H9 (cell line): ENCODE measurements at regions not wholly inside any gene's neighbourhood (a gene's known extent, or its start where the extent isn't known, plus 50 kb on each side); places are given as distances from the start of the nearest gene placed in this dataset.

ENCODE experiments used
- DNase-seq: peaks from one replicate; pipeline ENCODE4 v3.0.0-alpha.2; 2017
- H2AFZ ChIP-seq: one replicate; pipeline ENCODE4 v1.6.1; 2013; ENCODE audit warnings: mild to moderate bottlenecking, low read length, control low read depth, moderate library complexity
- H2AK5ac ChIP-seq: 2 replicates; pipeline ENCODE4 v1.6.1; 2013; ENCODE audit warnings: low read length, control low read depth, mixed read lengths; ENCODE audit not compliant: insufficient read length
- H2BK120ac ChIP-seq: one replicate; pipeline ENCODE4 v1.6.1; 2013; ENCODE audit warnings: low read depth, mild to moderate bottlenecking, low read length, control low read depth, inconsistent platforms; ENCODE audit not compliant: poor library complexity, severe bottlenecking
- H2BK12ac ChIP-seq: 2 replicates; pipeline ENCODE4 v1.6.1; 2013; ENCODE audit warnings: low read length, control low read depth, mixed read lengths, low read depth; ENCODE audit not compliant: insufficient read length
- H2BK15ac ChIP-seq: 2 replicates; pipeline ENCODE4 v1.6.1; 2013; ENCODE audit warnings: low read depth, low read length, control low read depth
- H2BK20ac ChIP-seq: one replicate; pipeline ENCODE4 v1.6.1; 2013; ENCODE audit warnings: low read depth, mild to moderate bottlenecking, low read length, control low read depth, inconsistent platforms; ENCODE audit not compliant: poor library complexity, severe bottlenecking
- H2BK5ac ChIP-seq: 2 replicates; pipeline ENCODE4 v1.6.1; 2013; ENCODE audit warnings: low read length, control low read depth, mixed read lengths; ENCODE audit not compliant: insufficient read length
- H3K14ac ChIP-seq: 2 replicates; pipeline ENCODE4 v1.6.1; 2013; ENCODE audit warnings: low read length, control low read depth; ENCODE audit not compliant: insufficient read depth
- H3K18ac ChIP-seq: 2 replicates; pipeline ENCODE4 v1.6.1; 2013; ENCODE audit warnings: low read depth, mild to moderate bottlenecking, mixed read lengths, low read length, control low read depth; ENCODE audit not compliant: insufficient read length
- H3K23ac ChIP-seq: 2 replicates; pipeline ENCODE4 v1.6.1; 2013; ENCODE audit warnings: low read length, control low read depth, mixed read lengths, low read depth; ENCODE audit not compliant: insufficient read length
- H3K23me2 ChIP-seq: 2 replicates; pipeline ENCODE4 v1.6.1; 2013; ENCODE audit warnings: low read depth, mild to moderate bottlenecking, mixed read lengths, low read length, control low read depth; ENCODE audit not compliant: insufficient read length, poor library complexity, severe bottlenecking
- H3K27ac ChIP-seq: 2 replicates; pipeline ENCODE4 v1.5.1; 2013; ENCODE audit warnings: low read length, control low read depth, mixed read lengths, low read depth; ENCODE audit not compliant: insufficient read length
- H3K27me3 ChIP-seq: 2 replicates; pipeline ENCODE4 v1.6.1; 2013; ENCODE audit warnings: low read length, control low read depth, inconsistent platforms; ENCODE audit not compliant: insufficient read depth
- H3K4ac ChIP-seq: 2 replicates; pipeline ENCODE4 v1.6.1; 2013; ENCODE audit warnings: low read depth, mild to moderate bottlenecking, control low read depth, inconsistent platforms, low read length, moderate library complexity
- H3K4me1 ChIP-seq: 2 replicates; pipeline ENCODE4 v1.6.1; 2013; ENCODE audit warnings: low read length, control low read depth, inconsistent platforms; ENCODE audit not compliant: insufficient read depth
- H3K4me2 ChIP-seq: 2 replicates; pipeline ENCODE4 v1.6.1; 2013; ENCODE audit warnings: low read length, control low read depth, mixed read lengths; ENCODE audit not compliant: insufficient read length, insufficient read depth
- H3K56ac ChIP-seq: 2 replicates; pipeline ENCODE4 v1.6.1; 2013; ENCODE audit warnings: low read depth, mild to moderate bottlenecking, mixed read lengths, low read length, control low read depth; ENCODE audit not compliant: insufficient read length
- H3K79me1 ChIP-seq: 2 replicates; pipeline ENCODE4 v1.6.1; 2013; ENCODE audit warnings: low read depth, mild to moderate bottlenecking, moderate library complexity, low read length, control low read depth, inconsistent platforms; ENCODE audit not compliant: insufficient read depth, poor library complexity, severe bottlenecking
- H3K79me2 ChIP-seq: 2 replicates; pipeline ENCODE4 v1.6.1; 2013; ENCODE audit warnings: low read length, control low read depth, inconsistent platforms; ENCODE audit not compliant: insufficient read depth
- H3K9ac ChIP-seq: 2 replicates; pipeline ENCODE4 v1.6.1; 2013; ENCODE audit warnings: low read length, control low read depth, mixed read lengths; ENCODE audit not compliant: insufficient read length; ENCODE audit errors: extremely low read depth
- H3K9me3 ChIP-seq: one replicate; pipeline ENCODE4 v1.6.1; 2013; ENCODE audit warnings: low read depth, low read length, inconsistent platforms; ENCODE audit not compliant: control insufficient read depth
- H3T11ph ChIP-seq: one replicate; pipeline ENCODE4 v1.6.1; 2013; ENCODE audit warnings: mild to moderate bottlenecking, low read length, control low read depth, inconsistent platforms
- H4K20me1 ChIP-seq: one replicate; pipeline ENCODE4 v1.6.1; 2013; ENCODE audit not compliant: control insufficient read depth, insufficient read length, insufficient read depth
- H4K5ac ChIP-seq: 2 replicates; pipeline ENCODE4 v1.6.1; 2013; ENCODE audit warnings: low read depth, mild to moderate bottlenecking, mixed read lengths, low read length, control low read depth; ENCODE audit not compliant: insufficient read length
- H4K8ac ChIP-seq: replicated peaks from 2 replicates; pipeline ENCODE4 v1.6.1; 2013; ENCODE audit warnings: low read length, control low read depth, mixed read lengths, low read depth; ENCODE audit not compliant: insufficient read length
- H4K91ac ChIP-seq: 2 replicates; pipeline ENCODE4 v1.6.1; 2013; ENCODE audit warnings: low read depth, mild to moderate bottlenecking, moderate library complexity, mixed read lengths, low read length, control low read depth; ENCODE audit not compliant: insufficient read length
- H3K27ac Mint-ChIP-seq, 3 experiments: 2 replicates in 2 of 3; 3 replicates in 1 of 3; pipeline ENCODE4 v1.8.0; 2020 to 2021; ENCODE audit warnings: mixed read lengths in 3 of 3, mild to moderate bottlenecking in 1 of 3, moderate library complexity in 1 of 3
- H3K27me3 Mint-ChIP-seq: 2 replicates; pipeline ENCODE4 v1.8.0; 2021; ENCODE audit warnings: low read depth, mild to moderate bottlenecking, moderate library complexity, mixed read lengths
- H3K36me3 Mint-ChIP-seq, 3 experiments: 2 replicates in 2 of 3; 3 replicates in 1 of 3; pipeline ENCODE4 v1.8.0; 2020 to 2021; ENCODE audit warnings: low read depth in 3 of 3, mixed read lengths in 3 of 3; ENCODE audit not compliant: insufficient read depth in 1 of 3
- H3K4me1 Mint-ChIP-seq, 2 experiments: 2 replicates each; pipeline ENCODE4 v1.8.0; 2020; ENCODE audit warnings: mixed read lengths in 2 of 2
- H3K4me3 Mint-ChIP-seq, 2 experiments: 2 replicates in 1 of 2; 3 replicates in 1 of 2; pipeline ENCODE4 v1.8.0; 2020 to 2021; ENCODE audit warnings: mild to moderate bottlenecking in 2 of 2, mixed read lengths in 2 of 2, moderate library complexity in 1 of 2
- H3K9me3 Mint-ChIP-seq, 2 experiments: 2 replicates in 1 of 2; 3 replicates in 1 of 2; pipeline ENCODE4 v1.8.0; 2020; ENCODE audit warnings: mild to moderate bottlenecking in 2 of 2, mixed read lengths in 2 of 2, moderate library complexity in 1 of 2
- WGBS: extraction: QIAGEN DNeasy Blood & Tissue Kit; methylation state at CpG from one replicate; pipeline ENCODE4 v1.1.7; 2013; ENCODE audit warnings: missing lambda C conversion rate, low lambda C conversion rate, mixed read lengths; ENCODE audit not compliant: insufficient read length; ENCODE audit errors: extremely low coverage; 5-methylcytosine and 5-hydroxymethylcytosine counted together
- TF ChIP-seq, protein P1 (sequence below): fragments of 200-600 bp; sonication (generic); conservative IDR thresholded peaks from 3 replicates; pipeline ENCODE4 v1.8.0; 2021; ENCODE audit warnings: antibody characterized with exemption, mild to moderate bottlenecking

DNA sequence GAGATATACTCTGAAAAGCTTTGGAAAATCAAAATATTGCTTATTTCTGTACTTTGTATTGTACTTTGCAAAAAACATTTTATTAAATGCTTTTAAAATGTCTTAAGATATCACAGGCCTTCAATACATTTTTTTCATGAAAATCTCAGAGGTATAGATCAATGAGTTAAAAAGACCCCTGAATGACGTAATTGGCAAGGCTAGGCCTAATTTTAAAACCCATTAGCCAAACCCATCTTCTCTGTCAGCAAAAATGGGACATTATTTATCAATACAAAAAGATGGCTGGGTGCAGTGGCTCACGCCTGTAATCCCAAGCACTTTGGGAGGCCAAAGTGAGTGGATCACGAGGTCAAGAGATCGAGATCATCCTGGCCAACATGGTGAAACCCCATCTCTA lies 84.8 kb upstream of the PAK5 start:
- no peak overlapping the region for H4K8ac ChIP-seq
- no peaks in the 10 kb centered on the region for H3K27me3 ChIP-seq
- H3K18ac ChIP-seq, result no peak overlapping the region
- Mint-ChIP-seq H3K4me1 (no peaks in the 10 kb centered on the region), H3K27me3 (no peaks in the 10 kb centered on the region), H3K4me3 (no peak overlapping the region), H3K27ac (no peak overlapping the region), H3K9me3 (no peaks in the 10 kb centered on the region), H3K36me3 (no peaks in the 10 kb centered on the region)
- no peak overlapping the region for H2AK5ac ChIP-seq
- H3K9me3 ChIP-seq, result no peaks in the 10 kb centered on the region
- no peak overlapping the region for H4K91ac ChIP-seq
- no peaks in the 10 kb centered on the region for H3K23me2 ChIP-seq
- no peak overlapping the region for H2BK5ac ChIP-seq
- H2BK15ac ChIP-seq, result no peak overlapping the region
- no peak overlapping the region for H3K9ac ChIP-seq
- WGBS, result no CpG with 5 or more reads among the region's 4 CpGs
- H3K27ac ChIP-seq, result no peak overlapping the region
- H3T11ph ChIP-seq, result no peak overlapping the region
- no peaks in the 10 kb centered on the region for H3K4me1 ChIP-seq
- no peak overlapping the region for H2AFZ ChIP-seq
- no peak overlapping the region for H2BK20ac ChIP-seq
- TF ChIP-seq, protein P1, sequence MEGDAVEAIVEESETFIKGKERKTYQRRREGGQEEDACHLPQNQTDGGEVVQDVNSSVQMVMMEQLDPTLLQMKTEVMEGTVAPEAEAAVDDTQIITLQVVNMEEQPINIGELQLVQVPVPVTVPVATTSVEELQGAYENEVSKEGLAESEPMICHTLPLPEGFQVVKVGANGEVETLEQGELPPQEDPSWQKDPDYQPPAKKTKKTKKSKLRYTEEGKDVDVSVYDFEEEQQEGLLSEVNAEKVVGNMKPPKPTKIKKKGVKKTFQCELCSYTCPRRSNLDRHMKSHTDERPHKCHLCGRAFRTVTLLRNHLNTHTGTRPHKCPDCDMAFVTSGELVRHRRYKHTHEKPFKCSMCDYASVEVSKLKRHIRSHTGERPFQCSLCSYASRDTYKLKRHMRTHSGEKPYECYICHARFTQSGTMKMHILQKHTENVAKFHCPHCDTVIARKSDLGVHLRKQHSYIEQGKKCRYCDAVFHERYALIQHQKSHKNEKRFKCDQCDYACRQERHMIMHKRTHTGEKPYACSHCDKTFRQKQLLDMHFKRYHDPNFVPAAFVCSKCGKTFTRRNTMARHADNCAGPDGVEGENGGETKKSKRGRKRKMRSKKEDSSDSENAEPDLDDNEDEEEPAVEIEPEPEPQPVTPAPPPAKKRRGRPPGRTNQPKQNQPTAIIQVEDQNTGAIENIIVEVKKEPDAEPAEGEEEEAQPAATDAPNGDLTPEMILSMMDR, result no peak
- no peak overlapping the region for H3K14ac ChIP-seq
- H3K79me1 ChIP-seq, result no peaks in the 10 kb centered on the region
- H3K79me2 ChIP-seq, result no peaks in the 10 kb centered on the region
- H4K5ac ChIP-seq, result no peak overlapping the region
- no peak for DNase-seq
- no peak overlapping the region for H3K4me2 ChIP-seq
- H3K4ac ChIP-seq, result no peak overlapping the region
- H3K56ac ChIP-seq, result no peak overlapping the region
- no peak overlapping the region for H3K23ac ChIP-seq
- H4K20me1 ChIP-seq, result no peaks in the 10 kb centered on the region
- H2BK12ac ChIP-seq, result no peak overlapping the region
- no peak overlapping the region for H2BK120ac ChIP-seq
